ENCODE measurements at regions not wholly inside any gene's neighbourhood (a gene's known extent, or its start where the extent isn't known, plus 50 kb on each side); places are given as distances from the start of the nearest gene placed in this dataset.
"Not testable (repeated sequence)": the region's sequence is repeated elsewhere in the genome, so short reads cannot be mapped to it uniquely, and the experiment has no call there.

DNA sequence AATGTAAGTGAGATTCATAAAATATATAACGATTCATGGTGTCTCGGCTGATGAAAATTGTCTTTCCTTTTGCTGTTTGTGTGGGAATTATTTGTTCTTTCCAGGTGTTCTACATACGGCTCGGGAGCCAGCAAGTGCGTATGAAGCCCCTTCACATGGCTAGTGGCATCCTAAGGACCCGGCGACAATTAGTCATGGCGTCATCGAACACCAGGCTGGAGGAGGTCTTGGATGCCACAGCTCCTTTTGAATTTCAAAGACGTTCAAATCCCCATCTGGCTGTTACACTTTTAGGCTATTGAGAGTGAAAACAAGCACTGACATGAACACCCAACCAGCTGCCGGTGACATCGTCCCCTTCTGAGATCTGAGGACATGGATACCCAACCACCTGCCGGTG lies 397.7 kb upstream of the TNRC6C start:
- 68 to 80% methylated on average over 13 of the region's 13 CpGs for WGBS, 2 donors
- no peak overlapping the region for H3K4me3 ChIP-seq
- intact Hi-C loops (cut with DNase I): no loop called here
- no peaks in the 10 kb centered on the region for H3K9me3 ChIP-seq
- no peak overlapping the region for H3K27ac ChIP-seq
- ATAC-seq (no peak), DNase-seq (no peak), FAIRE-seq (no peak)
- no peaks in the 10 kb centered on the region for H3K27me3 ChIP-seq
- H3K36me3 ChIP-seq: no peaks in the 10 kb centered on the region
- no peak for TF ChIP-seq CTCF (IDR thresholded peaks at IDR 0.05)
- no peaks in the 10 kb centered on the region for H3K4me1 ChIP-seq

GRCh38 chr17:77562361-77562760 lies 396.1 kb upstream of the TNRC6C start:
- H3K36me3 ChIP-seq; H3K27ac ChIP-seq; H3K4me1 ChIP-seq; H3K9me3 ChIP-seq; DNase-seq; FAIRE-seq; intact Hi-C loops (cut with DNase I); H3K4me3 ChIP-seq; ATAC-seq; H3K27me3 ChIP-seq: not testable (repeated sequence)
- 84 to 92% methylated on average over 12 of the region's 12 CpGs for WGBS, 2 donors

GRCh38 chr17:77563439-77564102 lies 394.9 kb upstream of the TNRC6C start:
- DNase-seq: peak in 1 of 6 donors; percentile 39
- WGBS, 2 donors: 78 to 86% methylated on average over 7 of the region's 7 CpGs

GRCh38 chr17:77564278-77564920 lies 394.1 kb upstream of the TNRC6C start:
- Histone ChIP-seq H3K27ac (no peak overlapping the region), H3K36me3 (no peaks in the 10 kb centered on the region), H3K9me3 (no peaks in the 10 kb centered on the region), H3K4me1 (no peaks in the 10 kb centered on the region), H3K4me3 (no peak overlapping the region), H3K27me3 (no peaks in the 10 kb centered on the region)
- ATAC-seq: no peak
- WGBS, 2 donors: 85 to 94% methylated on average over 13 of the region's 13 CpGs
- FAIRE-seq: no peak
- peak in 1 of 6 donors; percentile 27 for DNase-seq
- TF ChIP-seq CTCF (IDR thresholded peaks at IDR 0.05): no peak
- intact Hi-C loops (cut with DNase I): no loop called here

More at GRCh38 chr17:77563439-77564102, 394.9 kb upstream of the TNRC6C start:
- intact Hi-C loops (cut with DNase I): no loop called here
- TF ChIP-seq CTCF (IDR thresholded peaks at IDR 0.05): no peak
- no peaks in the 10 kb centered on the region for H3K4me1 ChIP-seq
- ATAC-seq (no peak), FAIRE-seq (no peak)
- H3K4me3 ChIP-seq: no peak overlapping the region
- no peaks in the 10 kb centered on the region for H3K27me3 ChIP-seq
- H3K27ac ChIP-seq: no peak overlapping the region
- H3K9me3 ChIP-seq: no peaks in the 10 kb centered on the region
- no peaks in the 10 kb centered on the region for H3K36me3 ChIP-seq

GRCh38 chr17:77565166-77565565 lies 393.3 kb upstream of the TNRC6C start:
- FAIRE-seq: no peak
- DNase-seq: peak in 1 of 6 donors; percentile 41
- intact Hi-C loops (cut with DNase I): no loop called here
- H3K27ac ChIP-seq: no peak overlapping the region
- no peak overlapping the region for H3K4me3 ChIP-seq
- no peak for TF ChIP-seq CTCF (IDR thresholded peaks at IDR 0.05)
- H3K27me3 ChIP-seq: no peaks in the 10 kb centered on the region
- no peaks in the 10 kb centered on the region for H3K36me3 ChIP-seq
- no peaks in the 10 kb centered on the region for H3K9me3 ChIP-seq
- WGBS, 2 donors: 72 to 78% methylated on average over 7 of the region's 7 CpGs
- H3K4me1 ChIP-seq: no peaks in the 10 kb centered on the region
- ATAC-seq: no peak

Data from pancreas (tissue), 10 donors.